ENCODE measurements at regions not wholly inside any gene's neighbourhood (a gene's known extent, or its start where the extent isn't known, plus 50 kb on each side); places are given as distances from the start of the nearest gene placed in this dataset.

GRCh38 chr14:82776958-82777357 lies 1243.3 kb upstream of the SEL1L start:
- no peak overlapping the region for H3K4me3 ChIP-seq (ENCODE audit: low read depth, low read length)
- no peak for TF ChIP-seq CTCF (IDR thresholded peaks at IDR 0.05; ENCODE audit: low read depth, low read length)

- H3K4me3 ChIP-seq (ENCODE audit: low read depth, low read length) = no peak overlapping the region
- no peak for TF ChIP-seq CTCF (IDR thresholded peaks at IDR 0.05; ENCODE audit: low read depth, low read length)
Observed at GRCh38 chr14:82778008-82778590, 1244.4 kb upstream of the SEL1L start.

- no peak for TF ChIP-seq CTCF (IDR thresholded peaks at IDR 0.05; ENCODE audit: low read depth, low read length)
- H3K4me3 ChIP-seq (ENCODE audit: low read depth, low read length) = no peak overlapping the region
Observed at GRCh38 chr14:82778601-82779000, 1244.9 kb upstream of the SEL1L start.

- no peak overlapping the region for H3K4me3 ChIP-seq (ENCODE audit: low read depth, low read length)
- TF ChIP-seq CTCF (IDR thresholded peaks at IDR 0.05; ENCODE audit: low read depth, low read length) = no peak
Observed at GRCh38 chr14:82779301-82779700, 1245.6 kb upstream of the SEL1L start.

GRCh38 chr14:82785756-82786482 lies 1252.3 kb upstream of the SEL1L start:
- TF ChIP-seq CTCF (IDR thresholded peaks at IDR 0.05; ENCODE audit: low read depth, low read length) = no peak
- H3K4me3 ChIP-seq (ENCODE audit: low read depth, low read length) = no peak overlapping the region

GRCh38 chr14:82786483-82786880 lies 1252.8 kb upstream of the SEL1L start:
- H3K4me3 ChIP-seq (ENCODE audit: low read depth, low read length) = no peak overlapping the region
- no peak for TF ChIP-seq CTCF (IDR thresholded peaks at IDR 0.05; ENCODE audit: low read depth, low read length)

GRCh38 chr14:82796086-82796485 lies 1262.4 kb upstream of the SEL1L start:
- TF ChIP-seq CTCF (IDR thresholded peaks at IDR 0.05; ENCODE audit: low read depth, low read length) = no peak

More at GRCh38 chr14:82796086-82796485, 1262.4 kb upstream of the SEL1L start:
- H3K4me3 ChIP-seq (ENCODE audit: low read depth, low read length) = no peak overlapping the region

Data from WI38 (cell line).